GM12864 (cell line): ENCODE measurements at regions not wholly inside any gene's neighbourhood (a gene's known extent, or its start where the extent isn't known, plus 50 kb on each side); places are given as distances from the start of the nearest gene placed in this dataset.

Source experiments
- DNase-seq: peaks from one replicate; pipeline ENCODE4 v3.0.0-alpha.2; 2011; ENCODE audit warnings: low read depth
- H3K4me3 ChIP-seq: 2 replicates; pipeline ENCODE4 v1.5.1; 2011; ENCODE audit warnings: mild to moderate bottlenecking, low read depth, low read length, control low read depth
- TF ChIP-seq, protein P1 (sequence below): IDR thresholded peaks from 2 replicates; pipeline ENCODE4 v1.5.1; 2011; ENCODE audit warnings: low read depth, mild to moderate bottlenecking, moderate library complexity, low read length, control low read depth, inconsistent platforms; ENCODE audit errors: missing control alignments

DNA sequence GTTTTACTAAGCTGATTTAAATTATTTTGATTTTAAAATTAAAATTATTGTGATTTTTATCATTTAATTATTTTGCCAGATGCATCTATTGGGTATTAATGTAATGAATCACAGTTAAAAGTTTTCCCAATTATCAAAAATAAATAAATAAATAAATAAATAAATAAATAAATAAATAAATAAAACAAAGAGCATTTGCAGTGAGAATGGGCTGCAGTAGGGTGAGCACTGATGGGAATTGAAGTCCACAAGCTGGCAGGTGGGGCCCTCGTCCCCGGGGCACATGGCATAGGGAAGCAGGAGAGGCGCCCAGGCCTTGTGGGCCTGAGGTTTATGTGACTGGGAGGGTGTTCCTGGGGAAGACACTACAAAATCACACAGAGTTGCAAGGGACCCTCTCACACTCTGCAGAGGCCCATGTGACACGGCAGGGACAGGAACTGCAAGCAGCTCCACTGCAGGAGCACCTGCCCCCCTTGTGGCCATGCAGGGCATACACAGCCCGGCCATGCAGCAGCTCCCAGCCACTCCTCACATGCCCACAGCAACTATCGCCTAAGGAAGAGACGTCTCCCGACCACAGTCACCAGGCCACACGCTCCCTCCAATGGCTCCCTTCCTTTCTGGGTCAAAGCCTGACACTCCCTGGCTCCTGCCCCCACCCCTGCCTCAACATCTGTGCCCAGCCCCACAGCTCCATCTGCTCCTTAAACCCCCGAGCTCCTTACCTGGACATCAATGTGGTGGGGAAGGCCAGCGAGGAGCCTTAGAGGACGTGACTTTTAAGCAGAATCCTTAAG lies 256.3 kb upstream of the SFSWAP start:
- TF ChIP-seq, protein P1, sequence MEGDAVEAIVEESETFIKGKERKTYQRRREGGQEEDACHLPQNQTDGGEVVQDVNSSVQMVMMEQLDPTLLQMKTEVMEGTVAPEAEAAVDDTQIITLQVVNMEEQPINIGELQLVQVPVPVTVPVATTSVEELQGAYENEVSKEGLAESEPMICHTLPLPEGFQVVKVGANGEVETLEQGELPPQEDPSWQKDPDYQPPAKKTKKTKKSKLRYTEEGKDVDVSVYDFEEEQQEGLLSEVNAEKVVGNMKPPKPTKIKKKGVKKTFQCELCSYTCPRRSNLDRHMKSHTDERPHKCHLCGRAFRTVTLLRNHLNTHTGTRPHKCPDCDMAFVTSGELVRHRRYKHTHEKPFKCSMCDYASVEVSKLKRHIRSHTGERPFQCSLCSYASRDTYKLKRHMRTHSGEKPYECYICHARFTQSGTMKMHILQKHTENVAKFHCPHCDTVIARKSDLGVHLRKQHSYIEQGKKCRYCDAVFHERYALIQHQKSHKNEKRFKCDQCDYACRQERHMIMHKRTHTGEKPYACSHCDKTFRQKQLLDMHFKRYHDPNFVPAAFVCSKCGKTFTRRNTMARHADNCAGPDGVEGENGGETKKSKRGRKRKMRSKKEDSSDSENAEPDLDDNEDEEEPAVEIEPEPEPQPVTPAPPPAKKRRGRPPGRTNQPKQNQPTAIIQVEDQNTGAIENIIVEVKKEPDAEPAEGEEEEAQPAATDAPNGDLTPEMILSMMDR: peak; percentile 96
- DNase-seq: peak; percentile 37
- H3K4me3 ChIP-seq: no peak overlapping the region

DNA sequence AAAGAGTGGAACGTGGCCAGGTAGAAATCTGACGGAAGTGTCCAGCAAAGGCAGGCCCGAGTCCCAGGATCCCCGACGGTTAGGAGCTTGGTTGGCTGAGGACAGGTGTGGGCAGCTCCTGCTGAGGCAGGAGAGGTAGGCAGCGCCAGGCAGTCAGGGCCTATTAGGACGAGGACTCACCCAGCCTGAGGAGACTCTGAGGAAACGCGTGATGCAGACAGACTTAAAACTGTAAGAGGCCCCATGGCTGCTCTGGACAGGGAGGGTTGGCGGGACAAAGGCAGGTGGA lies 255.7 kb upstream of the SFSWAP start:
- TF ChIP-seq, protein P1: no peak
- no peak for DNase-seq

DNA sequence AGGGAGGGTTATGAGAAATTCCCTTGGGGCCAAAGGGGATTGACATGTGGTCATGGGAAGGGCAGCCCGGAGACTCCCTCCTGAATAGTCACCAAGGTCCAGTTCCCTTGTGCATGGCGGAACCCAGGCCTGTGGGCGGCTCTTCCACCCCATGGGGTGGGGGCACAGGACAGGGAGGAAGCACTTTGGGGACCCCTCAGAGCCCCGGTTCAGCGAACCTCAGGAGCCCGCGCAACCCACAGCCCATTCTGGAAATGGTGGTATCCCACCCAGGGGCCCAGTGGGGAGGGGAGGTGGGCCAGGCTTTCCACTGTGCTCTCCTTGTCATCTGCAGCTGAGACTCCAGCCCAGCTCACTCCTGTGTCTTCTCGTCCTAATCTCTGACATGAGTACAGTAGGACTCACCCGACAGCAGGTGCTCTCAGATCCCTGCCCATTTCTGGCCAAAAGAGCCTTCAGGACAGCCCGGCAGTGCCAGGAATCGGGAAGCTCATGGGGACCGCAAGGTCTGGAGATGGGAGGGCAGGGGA lies 255.2 kb upstream of the SFSWAP start:
- no peak for DNase-seq
- TF ChIP-seq, protein P1: no peak
- H3K4me3 ChIP-seq: no peak overlapping the region

More for the DNA sequence above, 255.7 kb upstream of the SFSWAP start:
- no peak overlapping the region for H3K4me3 ChIP-seq

DNA sequence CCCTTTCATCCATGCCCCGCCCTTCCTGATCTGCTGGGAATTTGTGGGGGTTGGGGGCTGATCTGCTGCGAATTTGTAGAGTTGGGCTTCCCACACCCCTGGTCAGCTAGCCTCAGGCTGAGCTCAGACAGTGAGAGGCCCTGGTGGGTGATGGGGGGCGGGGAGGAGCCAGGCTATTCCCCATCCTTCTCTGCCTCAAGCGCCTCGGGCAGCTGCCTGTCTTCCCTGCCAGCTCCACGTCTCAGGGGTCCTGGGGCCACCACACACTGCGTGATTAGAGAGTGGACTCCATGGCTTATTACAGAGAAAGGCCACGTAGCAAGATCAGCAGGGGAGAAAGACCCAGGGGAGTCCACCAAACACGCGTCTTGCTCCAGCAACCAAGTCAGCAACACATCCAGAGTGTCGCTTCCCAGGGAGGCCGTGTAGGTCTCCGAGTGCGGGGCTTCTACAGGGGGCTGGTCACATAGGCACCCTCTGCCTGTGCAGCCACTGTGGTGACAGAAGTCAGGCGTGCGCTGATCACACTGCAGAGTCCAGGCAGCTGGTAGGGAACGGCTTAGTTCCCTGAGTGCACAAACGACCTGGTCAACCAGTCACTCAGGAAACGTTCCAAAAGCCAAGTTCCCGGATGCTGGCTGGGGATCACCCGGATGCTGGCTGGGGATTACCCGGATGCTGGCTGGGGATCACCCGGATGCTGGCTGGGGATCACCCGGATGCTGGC lies 254.4 kb upstream of the SFSWAP start:
- no peak overlapping the region for H3K4me3 ChIP-seq
- TF ChIP-seq, protein P1: no peak
- DNase-seq: no peak

DNA sequence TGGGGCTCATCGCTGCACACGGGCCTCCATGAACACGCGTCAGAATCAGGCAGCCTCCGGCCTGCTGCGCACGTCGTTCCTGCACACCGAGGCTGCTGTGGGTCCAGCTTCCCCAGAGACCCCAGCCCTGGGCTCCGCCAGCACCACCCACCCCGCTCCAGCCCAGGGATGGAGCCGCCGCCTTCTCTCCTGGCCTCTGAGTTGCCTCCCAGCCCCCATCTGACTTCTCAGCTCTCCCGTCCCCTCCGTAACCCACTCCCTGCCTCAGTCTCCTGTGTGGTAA lies 253.9 kb upstream of the SFSWAP start:
- TF ChIP-seq, protein P1: no peak
- H3K4me3 ChIP-seq: no peak overlapping the region
- no peak for DNase-seq

DNA sequence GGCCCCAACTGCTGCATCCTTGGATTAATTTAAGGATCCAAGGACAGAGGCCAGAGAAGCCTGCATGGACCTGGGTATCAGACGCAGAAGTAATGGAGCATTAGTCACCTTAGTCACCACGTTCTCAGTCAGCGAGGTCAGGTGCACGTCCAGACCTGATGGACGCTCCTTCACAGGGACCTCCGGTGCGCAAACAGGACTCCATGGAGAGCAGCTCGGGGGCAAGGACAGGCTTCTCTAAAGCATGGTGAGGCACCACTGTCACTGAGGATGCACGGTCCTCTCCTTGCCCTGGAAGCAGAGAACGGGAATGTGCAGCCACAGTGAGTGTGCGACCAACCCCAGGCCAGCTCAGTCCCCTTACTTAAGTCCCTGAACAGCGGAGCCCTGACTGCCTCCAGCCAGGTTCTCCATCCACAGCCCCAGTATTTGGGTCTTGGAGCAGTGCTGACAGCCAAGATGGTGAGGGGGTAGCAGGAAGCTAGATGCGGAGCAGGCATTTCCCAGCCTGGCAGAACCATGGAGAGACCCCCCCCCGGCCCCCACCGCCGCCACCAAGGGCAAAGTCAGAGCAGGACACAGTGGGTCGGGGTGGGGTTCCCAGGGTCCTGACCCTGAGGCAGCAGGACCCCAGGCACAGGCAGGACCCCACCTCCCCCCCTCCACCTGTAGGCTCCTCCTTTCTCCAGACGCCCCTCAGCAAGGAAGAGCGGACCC lies 253.4 kb upstream of the SFSWAP start:
- TF ChIP-seq, protein P1: no peak
- H3K4me3 ChIP-seq: no peak overlapping the region
- no peak for DNase-seq
